Common myeloid progenitor, CD34-positive (primary cell): ENCODE measurements at regions not wholly inside any gene's neighbourhood (a gene's known extent, or its start where the extent isn't known, plus 50 kb on each side); places are given as distances from the start of the nearest gene placed in this dataset.

Experiments
- CTCF ChIA-PET: fragments of 350-600 bp; sonication (Branson Sonifier 250); formaldehyde crosslinking; loops from one replicate; lab custom pipeline; 2021; ENCODE audit warnings: antibody characterized with exemption; lab: Charles Lee
- POLR2A ChIA-PET: fragments of 350-600 bp; sonication (Branson Sonifier 250); formaldehyde crosslinking; loops from one replicate; lab custom pipeline; 2021; ENCODE audit warnings: antibody characterized with exemption; lab: Charles Lee
- DNase-seq, 3 donors: peaks; one replicate each; pipeline versions ENCODE4 v3.0.0 to v3.0.0-alpha.2; 2013
- H3K27ac ChIP-seq, 2 experiments: 1 replicate in 1 of 2; 2 replicates in 1 of 2; pipeline ENCODE4 v1.7.0; 2013; ENCODE audit warnings: inconsistent platforms in 2 of 2, low read length in 2 of 2, mild to moderate bottlenecking in 2 of 2, low read depth in 1 of 2, moderate library complexity in 1 of 2; ENCODE audit not compliant: severe bottlenecking in 2 of 2, insufficient read depth in 1 of 2, poor library complexity in 1 of 2
- H3K27me3 ChIP-seq, 5 experiments: replicated peaks in 2 of 5; 1 replicate in 3 of 5; 2 replicates in 2 of 5; pipeline versions ENCODE4 v1.6.1 to v1.7.0; 2013; ENCODE audit warnings: low read length in 4 of 5, mild to moderate bottlenecking in 2 of 5, moderate library complexity in 2 of 5, inconsistent platforms in 1 of 5; ENCODE audit not compliant: insufficient read depth in 5 of 5, control insufficient read depth in 4 of 5
- H3K36me3 ChIP-seq, 4 experiments: 1 replicate in 2 of 4; 2 replicates in 2 of 4; pipeline versions ENCODE4 v1.6.1 to v1.7.0; 2013; ENCODE audit warnings: low read length in 3 of 4, control low read depth in 1 of 4, mild to moderate bottlenecking in 1 of 4; ENCODE audit not compliant: control insufficient read depth in 4 of 4, insufficient read depth in 4 of 4
- H3K4me1 ChIP-seq, 4 experiments: 1 replicate in 3 of 4; 2 replicates in 1 of 4; pipeline versions ENCODE4 v1.6.1 to v1.7.1; 2013; ENCODE audit warnings: low read length in 3 of 4, mild to moderate bottlenecking in 3 of 4, control low read depth in 1 of 4, inconsistent platforms in 1 of 4, moderate library complexity in 1 of 4; ENCODE audit not compliant: control insufficient read depth in 4 of 4, insufficient read depth in 4 of 4; ENCODE audit errors: control extremely low read depth in 1 of 4
- H3K4me3 ChIP-seq, 7 experiments: 1 replicate in 4 of 7; 2 replicates in 3 of 7; pipeline versions ENCODE4 v1.5.1 to v1.7.0; 2013; ENCODE audit warnings: mild to moderate bottlenecking in 7 of 7, low read length in 6 of 7, moderate library complexity in 6 of 7, inconsistent platforms in 2 of 7, low read depth in 2 of 7, control low read depth in 1 of 7; ENCODE audit not compliant: insufficient read depth in 4 of 7, control insufficient read depth in 1 of 7; ENCODE audit errors: extremely low read depth in 1 of 7
- H3K9me3 ChIP-seq, 5 experiments: 1 replicate in 4 of 5; 2 replicates in 1 of 5; pipeline versions ENCODE4 v1.6.1 to v1.7.1; 2013; ENCODE audit warnings: low read length in 4 of 5, mild to moderate bottlenecking in 2 of 5, inconsistent platforms in 1 of 5, low read depth in 1 of 5, moderate library complexity in 1 of 5; ENCODE audit not compliant: control insufficient read depth in 4 of 5, insufficient read depth in 2 of 5; ENCODE audit errors: control extremely low read depth in 1 of 5
- WGBS: methylation state at CpG from one replicate; pipeline ENCODE4 v1.1.5; 2013; ENCODE audit not compliant: insufficient coverage; 5-methylcytosine and 5-hydroxymethylcytosine counted together

DNA sequence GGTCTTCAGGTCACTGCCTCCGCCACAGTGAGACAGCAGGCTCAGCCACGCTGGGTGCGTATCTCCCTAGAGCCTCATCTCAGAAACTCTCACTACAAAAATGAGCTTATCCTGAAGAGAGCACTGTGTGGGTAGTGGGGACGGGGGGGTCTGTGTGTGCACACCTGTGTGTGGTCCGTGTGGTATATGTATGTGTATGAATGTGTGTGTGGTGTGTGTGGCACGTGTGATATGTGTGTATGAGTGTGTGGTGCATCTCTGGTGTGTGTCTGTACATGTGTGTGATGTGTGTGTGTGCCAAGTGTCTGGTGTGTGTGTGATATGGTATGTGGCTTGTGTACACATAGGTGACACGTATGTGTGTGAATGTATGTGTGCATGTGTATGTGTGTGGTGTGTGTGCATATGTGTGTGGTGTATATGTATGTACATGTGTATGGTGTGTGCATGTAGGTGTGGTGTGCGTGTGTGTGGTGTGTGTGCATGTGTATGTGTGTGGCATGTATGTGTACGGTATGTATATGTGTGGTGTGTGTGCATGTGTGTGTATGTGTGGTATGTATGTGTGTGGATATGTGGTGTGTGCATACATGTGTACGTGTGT is 332.2 kb downstream of the EIPR1 start:
- no peaks in the 10 kb centered on the region for H3K36me3 ChIP-seq
- H3K27ac ChIP-seq, result no peak overlapping the region
- ChIA-PET CTCF (no interaction called here), POLR2A (no interaction called here)
- H3K9me3 ChIP-seq, result no peaks in the 10 kb centered on the region
- DNase-seq, result no peak
- H3K27me3 ChIP-seq, result no peaks in the 10 kb centered on the region
- H3K4me3 ChIP-seq, result no peak overlapping the region
- 91% methylated on average over 9 of the region's 10 CpGs for WGBS
- no peaks in the 10 kb centered on the region for H3K4me1 ChIP-seq

DNA sequence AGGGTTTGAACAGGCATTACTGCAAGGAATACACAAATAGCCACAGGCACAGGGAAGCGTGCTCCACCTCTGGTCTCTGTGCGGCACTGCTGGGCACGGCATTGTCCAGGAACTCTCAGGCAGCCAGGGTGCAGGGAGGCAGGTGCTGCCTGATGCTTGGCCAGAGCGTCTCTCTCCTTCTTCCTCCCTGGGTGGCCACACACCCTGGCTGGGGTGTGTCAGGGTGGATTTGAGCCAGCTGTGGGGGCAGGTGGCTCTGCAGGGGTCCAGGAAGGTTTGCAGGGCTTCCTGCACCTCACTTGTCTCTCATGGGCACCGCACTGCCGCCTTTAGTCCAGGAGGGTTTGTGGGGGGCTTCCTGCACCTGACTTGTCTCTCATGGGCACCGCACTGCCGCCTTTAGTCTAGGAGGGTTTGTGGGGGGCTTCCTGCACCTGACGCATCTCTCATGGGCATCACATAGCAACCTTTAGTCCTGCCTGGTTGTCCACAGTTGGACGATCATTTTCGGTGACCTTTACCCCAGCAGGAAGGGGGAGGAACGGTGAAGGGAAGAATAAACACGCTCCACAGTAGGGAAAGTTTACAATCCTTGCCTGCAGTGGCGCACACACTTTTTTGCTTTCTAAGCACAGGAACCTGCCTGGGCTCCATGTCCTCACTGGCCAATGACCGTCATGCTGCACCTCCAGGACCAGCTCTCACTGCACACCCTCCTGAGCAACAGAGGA is 332.9 kb downstream of the EIPR1 start:
- Histone ChIP-seq H3K4me1 (no peaks in the 10 kb centered on the region), H3K36me3 (no peaks in the 10 kb centered on the region), H3K4me3 (no peak overlapping the region), H3K27ac (no peak overlapping the region), H3K27me3 (no peaks in the 10 kb centered on the region), H3K9me3 (no peaks in the 10 kb centered on the region)
- 92% methylated on average over 13 of the region's 15 CpGs for WGBS
- POLR2A ChIA-PET, result no interaction called here
- CTCF ChIA-PET, result no interaction called here
- no peak for DNase-seq

DNA sequence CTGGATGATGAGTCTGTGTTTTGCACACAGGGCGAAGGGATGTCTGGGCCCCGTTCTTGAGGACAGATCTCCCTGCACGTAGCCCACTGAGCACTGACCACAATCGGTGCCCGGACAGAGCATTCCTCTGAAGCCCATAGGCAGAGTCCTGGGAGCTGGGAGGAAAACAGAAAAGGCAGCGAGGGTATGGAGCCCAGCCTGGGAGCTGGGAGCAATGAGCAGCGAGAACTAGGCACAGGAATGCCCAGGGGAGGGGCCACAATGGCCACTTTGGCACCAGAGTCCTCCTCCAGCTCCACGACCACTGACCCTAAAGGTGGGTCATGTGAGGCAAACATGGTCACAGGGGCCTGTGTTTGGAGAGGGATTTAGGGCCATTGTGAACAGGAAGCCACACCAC is 333.9 kb downstream of the EIPR1 start:
- H3K27ac ChIP-seq, result no peak overlapping the region
- WGBS, result 93% methylated on average over 7 of the region's 8 CpGs
- POLR2A ChIA-PET, result no interaction called here

DNA sequence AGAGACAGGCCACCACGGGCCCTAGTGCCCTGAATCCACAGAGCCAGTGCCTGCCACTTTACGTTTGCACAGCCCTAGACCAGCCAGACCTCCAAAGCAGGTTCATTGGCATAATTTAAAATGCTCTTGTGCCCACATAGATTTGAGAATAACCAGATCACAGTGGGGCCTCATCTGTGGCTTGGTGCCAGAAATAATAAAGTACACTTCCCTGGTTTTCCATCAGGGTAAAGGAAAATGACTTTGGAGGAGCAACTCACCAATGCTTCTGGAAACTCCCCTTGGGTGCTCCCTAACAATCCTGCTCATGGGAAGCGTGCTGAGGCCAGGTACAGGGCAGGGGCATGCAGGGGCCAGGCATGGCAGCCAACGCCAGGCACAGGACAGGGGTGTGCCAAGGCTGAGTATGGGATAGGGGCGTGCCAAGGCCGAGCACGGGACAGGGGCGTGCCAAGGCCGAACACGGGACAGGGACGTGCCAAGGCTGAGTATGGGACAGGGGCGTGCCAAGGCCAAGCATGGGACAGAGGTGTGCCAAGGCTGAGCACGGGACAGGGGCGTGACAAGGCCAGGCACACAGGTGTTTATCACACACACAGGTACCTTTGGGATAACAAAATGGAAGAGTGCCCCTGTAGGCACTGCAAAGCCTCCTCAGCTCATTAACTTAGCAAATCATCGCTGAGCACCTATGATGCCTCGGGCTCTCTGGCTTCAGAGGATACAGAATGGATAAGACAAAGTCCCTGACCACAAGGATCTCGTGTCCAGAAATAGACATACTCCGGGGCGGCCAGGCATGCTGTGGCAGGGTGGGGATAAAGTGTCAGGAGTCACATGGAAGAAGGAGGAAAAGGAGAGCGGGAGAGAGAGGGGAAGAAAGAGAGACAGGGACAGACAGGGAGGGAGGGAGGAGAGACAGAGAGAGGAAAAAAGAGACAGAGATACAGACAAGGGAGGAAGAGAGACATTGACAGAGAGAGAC is 334.7 kb downstream of the EIPR1 start:
- no peaks in the 10 kb centered on the region for H3K9me3 ChIP-seq

More for the DNA sequence above, 333.9 kb downstream of the EIPR1 start:
- no peaks in the 10 kb centered on the region for H3K4me1 ChIP-seq
- CTCF ChIA-PET, result no interaction called here
- no peak for DNase-seq
- H3K4me3 ChIP-seq, result no peak overlapping the region
- no peaks in the 10 kb centered on the region for H3K9me3 ChIP-seq
- H3K36me3 ChIP-seq, result no peaks in the 10 kb centered on the region
- H3K27me3 ChIP-seq, result no peaks in the 10 kb centered on the region

DNA sequence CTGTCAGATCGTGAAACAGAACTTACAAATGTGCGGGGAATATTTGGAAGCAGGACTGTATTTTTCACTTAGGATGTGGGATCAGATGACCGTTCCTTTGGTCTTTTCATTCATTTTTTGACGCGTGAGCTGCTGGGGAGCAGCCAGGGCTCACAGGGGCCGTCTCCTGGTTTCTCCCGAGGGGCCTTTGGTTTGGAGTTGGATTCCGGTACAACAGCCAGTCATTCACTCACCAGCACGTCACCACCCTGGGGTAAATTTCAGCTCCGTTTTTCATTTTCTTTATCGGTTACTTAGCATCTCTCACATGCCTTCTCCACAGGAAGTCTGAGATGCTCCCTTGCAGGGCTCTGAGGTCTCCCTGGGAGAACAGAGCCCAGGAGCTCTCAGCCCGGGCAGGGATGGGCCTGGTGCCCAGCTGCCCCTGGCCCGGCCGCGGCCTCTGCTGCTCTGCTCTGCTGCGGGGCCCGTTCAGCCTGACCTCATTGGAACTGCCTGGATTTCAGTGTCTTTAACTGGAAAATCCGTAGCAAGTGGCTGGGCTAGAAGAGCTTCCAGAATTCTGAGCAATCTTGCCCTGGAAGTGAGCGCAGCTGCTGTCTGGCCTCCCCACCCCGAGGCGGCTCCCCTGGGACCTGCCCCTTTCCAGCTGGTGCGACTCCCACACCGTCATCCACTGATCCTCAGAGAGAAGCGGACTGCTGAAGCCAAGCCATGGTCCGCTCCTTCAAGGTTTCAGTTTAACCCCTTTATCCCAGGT is 335.6 kb downstream of the EIPR1 start:
- no peak overlapping the region for H3K27ac ChIP-seq
- no peak overlapping the region for H3K4me3 ChIP-seq
- no peaks in the 10 kb centered on the region for H3K4me1 ChIP-seq
- no peaks in the 10 kb centered on the region for H3K9me3 ChIP-seq
- POLR2A ChIA-PET, result no interaction called here
- no peak for DNase-seq
- no peaks in the 10 kb centered on the region for H3K36me3 ChIP-seq
- H3K27me3 ChIP-seq, result no peaks in the 10 kb centered on the region
- WGBS, result 81% methylated on average over 23 of the region's 25 CpGs
- CTCF ChIA-PET, result no interaction called here

More for the DNA sequence above, 334.7 kb downstream of the EIPR1 start:
- H3K4me3 ChIP-seq, result no peak overlapping the region
- DNase-seq, result no peak
- ChIA-PET POLR2A (no interaction called here), CTCF (no interaction called here)
- H3K4me1 ChIP-seq, result no peaks in the 10 kb centered on the region
- H3K27me3 ChIP-seq, result no peaks in the 10 kb centered on the region
- 89% methylated on average over 18 of the region's 20 CpGs for WGBS
- no peak overlapping the region for H3K27ac ChIP-seq
- H3K36me3 ChIP-seq, result no peaks in the 10 kb centered on the region

DNA sequence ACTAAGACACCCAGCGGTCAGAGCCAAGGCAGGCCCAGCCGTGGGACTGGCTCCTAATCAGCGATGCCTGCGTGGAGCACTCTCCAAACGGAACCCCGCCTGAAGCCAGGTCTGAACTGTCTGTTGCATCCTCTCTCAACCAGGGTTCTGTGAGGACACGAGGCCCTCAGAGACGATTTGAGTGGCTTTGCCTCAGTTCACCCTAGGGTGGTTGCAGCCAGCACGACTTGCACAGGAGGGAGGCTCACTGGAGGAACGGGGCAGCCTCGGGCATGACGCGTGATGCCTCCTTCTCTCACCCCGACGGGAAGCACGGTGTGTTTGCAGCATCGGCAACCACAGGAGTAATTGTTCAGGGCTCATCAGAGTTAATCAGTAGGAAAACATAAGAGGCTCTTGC is 336.4 kb downstream of the EIPR1 start:
- Histone ChIP-seq H3K9me3 (peaks cover 0 to 4% (median 0%) of the 10 kb centered on the region in 5 experiments), H3K4me1 (no peaks in the 10 kb centered on the region), H3K36me3 (no peaks in the 10 kb centered on the region), H3K4me3 (no peak overlapping the region), H3K27ac (no peak overlapping the region), H3K27me3 (no peaks in the 10 kb centered on the region)
- POLR2A ChIA-PET, result no interaction called here
- DNase-seq, result no peak
- 94% methylated on average over 17 of the region's 17 CpGs for WGBS
- CTCF ChIA-PET, result no interaction called here
